K562 (cell line): ENCODE measurements at regions not wholly inside any gene's neighbourhood (a gene's known extent, or its start where the extent isn't known, plus 50 kb on each side); places are given as distances from the start of the nearest gene placed in this dataset.

Source experiments
- ATAC-seq: fragments of 200-7000 bp; cut with Tn5 transposase; 3 replicates; pipeline ENCODE4 v1.9.1; 2020; ENCODE audit warnings: moderate library complexity
- BruUV-seq: library from RNA; stranded (reverse); fragments of 400-500 nt; replicated peaks from 2 replicates; lab custom pipeline; 2021; lab: Mats Ljungman, UMichigan
- CTCF ChIA-PET: fragments of 300-600 bp; formaldehyde crosslinking; extraction: SDS; loops from one replicate; lab custom pipeline; 2021; ENCODE audit warnings: low intra/inter-chr PET ratio; lab: Yijun Ruan, JAX
- POLR2A ChIA-PET: fragments of 300-600, 350-650 bp; sonication (Branson Sonifier 250); formaldehyde crosslinking; extraction: SDS; loops from one replicate; lab custom pipeline; 2021; ENCODE audit warnings: antibody characterized with exemption, inconsistent platforms; lab: Yijun Ruan, JAX
- DNase-seq, 4 experiments: peaks; one replicate each; pipeline versions ENCODE4 v3.0.0 to v3.0.0-alpha.2; 2011 to 2018; ENCODE audit warnings: low spot score in 3 of 4, mixed read lengths in 3 of 4; ENCODE audit errors: extremely low read depth in 1 of 4
- FAIRE-seq: peaks from 2 replicates; lab custom pipeline; 2011; peaks lifted over from hg19 to GRCh38; lab: Jason Lieb, UNC
- H2AFZ ChIP-seq: 2 replicates; pipeline ENCODE4 v1.6.0; 2011; ENCODE audit warnings: low read depth, low read length, control low read depth, inconsistent platforms
- H3K27ac ChIP-seq: fragments of 200-600 bp; 3 replicates; pipeline ENCODE4 v1.8.0; 2011; ENCODE audit warnings: low read depth, mild to moderate bottlenecking, control low read depth, inconsistent platforms, low read length, moderate library complexity, mixed read lengths; ENCODE audit errors: extremely low read depth
- H3K27me3 ChIP-seq, 2 experiments: fragments of 300-600 bp in 1 of 2; 2 replicates in 1 of 2; 3 replicates in 1 of 2; pipeline versions ENCODE4 v1.6.0 to v1.8.0; 2011; ENCODE audit warnings: inconsistent platforms in 2 of 2, low read length in 2 of 2, mild to moderate bottlenecking in 1 of 2, mixed read lengths in 1 of 2, moderate library complexity in 1 of 2; ENCODE audit not compliant: control insufficient read depth in 2 of 2, insufficient read depth in 2 of 2
- H3K36me3 ChIP-seq: fragments of 300-600 bp; 3 replicates; pipeline ENCODE4 v1.8.0; 2011; ENCODE audit warnings: mild to moderate bottlenecking, low read length, inconsistent platforms; ENCODE audit not compliant: control insufficient read depth, insufficient read depth
- H3K4me1 ChIP-seq, 2 experiments: fragments of 200-600 bp in 1 of 2; replicated peaks in 1 of 2; 2 replicates in 1 of 2; 3 replicates in 1 of 2; pipeline versions ENCODE4 v1.5.1 to v1.8.0; 2011; ENCODE audit warnings: inconsistent platforms in 2 of 2, low read length in 2 of 2, mild to moderate bottlenecking in 1 of 2, mixed read lengths in 1 of 2, moderate library complexity in 1 of 2; ENCODE audit not compliant: control insufficient read depth in 2 of 2, insufficient read depth in 2 of 2
- H3K4me2 ChIP-seq: 2 replicates; pipeline ENCODE4 v1.6.1; 2011; ENCODE audit warnings: low read length, control low read depth, inconsistent platforms, mixed read lengths; ENCODE audit not compliant: insufficient read depth
- H3K4me3 ChIP-seq: fragments of 200-600 bp; sonication (generic), shearing (Covaris generic); 2 replicates; pipeline ENCODE4 v1.5.1; 2016; ENCODE audit warnings: control low read depth, inconsistent platforms
- H3K79me2 ChIP-seq: fragments of 200-600 bp; 3 replicates; pipeline ENCODE4 v1.8.0; 2011; ENCODE audit warnings: low read length, inconsistent platforms; ENCODE audit not compliant: control insufficient read depth, insufficient read depth
- H3K9ac ChIP-seq, 2 experiments: 2 replicates each; pipeline versions ENCODE4 v1.6.0 to v1.6.1; 2011; ENCODE audit warnings: low read depth in 2 of 2, low read length in 2 of 2, control low read depth in 1 of 2, inconsistent platforms in 1 of 2, mild to moderate bottlenecking in 1 of 2, mixed read lengths in 1 of 2; ENCODE audit not compliant: insufficient read depth in 1 of 2
- H3K9me1 ChIP-seq: one replicate; pipeline ENCODE4 v1.6.0; 2011; ENCODE audit warnings: inconsistent platforms, mild to moderate bottlenecking, low read length, moderate library complexity; ENCODE audit not compliant: control insufficient read depth, insufficient read depth
- H3K9me3 ChIP-seq: replicated peaks from 2 replicates; pipeline ENCODE4 v1.5.1; 2011; ENCODE audit warnings: low read depth, low read length, inconsistent platforms; ENCODE audit not compliant: control insufficient read depth, insufficient read depth
- H4K20me1 ChIP-seq: replicated peaks from 2 replicates; pipeline ENCODE4 v1.6.1; 2011; ENCODE audit warnings: low read length, inconsistent platforms, mixed read lengths; ENCODE audit not compliant: control insufficient read depth, insufficient read depth
- ATF7 ChIP-seq: fragments of 450-650 bp; IDR thresholded peaks from 2 replicates; pipeline ENCODE4 v1.7.1; 2014; ENCODE audit warnings: mild to moderate bottlenecking, moderate library complexity
- ELF2 ChIP-seq: fragments of 250-450 bp; sonication (Bioruptor Pico); IDR thresholded peaks from 2 replicates; pipeline ENCODE4 v1.5.0; 2021; ENCODE audit warnings: mild to moderate bottlenecking
- FOXK2 ChIP-seq, 2 experiments: fragments of 450-650 bp; IDR thresholded peaks in 1 of 2; conservative IDR thresholded peaks in 1 of 2; 2 replicates each; pipeline ENCODE4 v1.6.1; 2016; ENCODE audit warnings: low read depth in 2 of 2, mild to moderate bottlenecking in 1 of 2
- MCM3 ChIP-seq: fragments of 450-650 bp; IDR thresholded peaks from 2 replicates; pipeline ENCODE4 v1.6.1; 2016
- NCOA1 ChIP-seq: fragments of 450-650 bp; IDR thresholded peaks from 2 replicates; pipeline ENCODE4 v1.6.1; 2016; ENCODE audit warnings: low read depth
- PKNOX1 ChIP-seq: fragments of 450-650 bp; IDR thresholded peaks from 2 replicates; pipeline ENCODE4 v1.6.1; 2016
- POLR2A ChIP-seq: fragments of 450-650 bp; conservative IDR thresholded peaks from 2 replicates; pipeline ENCODE4 v1.6.1; 2016
- XRCC4 ChIP-seq: IDR thresholded peaks from one replicate; pipeline ENCODE4 v1.6.1; 2011; ENCODE audit not compliant: insufficient read depth, insufficient read length; ENCODE audit errors: extremely low read depth
- ZNF707 ChIP-seq: fragments of 250-450 bp; sonication (Bioruptor Pico); conservative IDR thresholded peaks from 2 replicates; pipeline ENCODE4 v1.8.0; 2022; ENCODE audit warnings: inconsistent platforms, mild to moderate bottlenecking, moderate library complexity
- in situ Hi-C: fragments of 300-500 bp; cut with MboI; formaldehyde crosslinking; loops from 4 replicates; pipeline ENCODE4 v1.15.0; 2018; ENCODE audit warnings: inconsistent platforms, mixed read lengths
- intact Hi-C: fragments of 100-400 bp; cut with micrococcal nuclease; formaldehyde crosslinking; loops from 2 replicates; pipeline ENCODE4 v1.14.2; 2022
- TF ChIP-seq, protein P1 (sequence below): sonication (generic); formaldehyde crosslinking; IDR thresholded peaks from 2 replicates; pipeline ENCODE4 v1.8.1; 2023; ENCODE audit warnings: mild to moderate bottlenecking, missing genetic modification reagents
- TF ChIP-seq, protein P2 (sequence below): fragments of 450-650 bp; IDR thresholded peaks from 2 replicates; pipeline ENCODE4 v1.6.1; 2017; ENCODE audit warnings: mild to moderate bottlenecking, moderate library complexity

DNA sequence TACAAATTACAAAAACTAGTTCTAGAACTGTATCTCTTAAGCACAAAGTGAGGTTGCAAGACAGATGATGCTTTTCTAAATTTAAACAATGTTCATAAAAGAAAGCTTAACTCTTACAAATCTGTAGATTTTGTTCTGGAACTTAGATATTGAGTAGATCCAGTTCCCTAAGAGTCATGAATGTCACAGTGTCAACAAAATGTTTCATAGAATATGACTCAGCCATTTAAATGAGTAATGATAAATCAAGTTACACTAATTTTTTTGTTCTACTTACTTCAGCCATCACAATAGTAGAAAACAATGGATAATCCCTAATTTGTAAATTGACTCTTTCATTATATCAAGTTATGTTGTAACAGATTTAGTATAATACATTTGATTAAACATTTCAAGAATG lies 239.7 kb downstream of the MEF2C start:
- Histone ChIP-seq H4K20me1 (no peaks in the 10 kb centered on the region), H3K79me2 (no peaks in the 10 kb centered on the region), H3K36me3 (no peaks in the 10 kb centered on the region), H2AFZ (no peak overlapping the region), H3K9ac (no peak overlapping the region), H3K27me3 (no peaks in the 10 kb centered on the region), H3K4me2 (no peak overlapping the region), H3K27ac (no peak overlapping the region), H3K9me3 (no peaks in the 10 kb centered on the region), H3K4me3 (no peak overlapping the region), H3K9me1 (no peaks in the 10 kb centered on the region), H3K4me1 (no peaks in the 10 kb centered on the region)
- DNase-seq (no peak), ATAC-seq (no peak), FAIRE-seq (no peak)
- TF ChIP-seq MCM3 (no peak), PKNOX1 (no peak), NCOA1 (no peak), ELF2 (no peak), FOXK2 (conservative IDR thresholded peaks at IDR 0.05 in 1 of 2, IDR thresholded peaks at IDR 0.05 in 1 of 2; ENCODE audit: low read depth in 2 of 2) (no peak), XRCC4 (no peak), ZNF707 (CRISPR knock-in tag) (no peak), POLR2A (no peak), ATF7 (no peak)
- TF ChIP-seq, protein P1, sequence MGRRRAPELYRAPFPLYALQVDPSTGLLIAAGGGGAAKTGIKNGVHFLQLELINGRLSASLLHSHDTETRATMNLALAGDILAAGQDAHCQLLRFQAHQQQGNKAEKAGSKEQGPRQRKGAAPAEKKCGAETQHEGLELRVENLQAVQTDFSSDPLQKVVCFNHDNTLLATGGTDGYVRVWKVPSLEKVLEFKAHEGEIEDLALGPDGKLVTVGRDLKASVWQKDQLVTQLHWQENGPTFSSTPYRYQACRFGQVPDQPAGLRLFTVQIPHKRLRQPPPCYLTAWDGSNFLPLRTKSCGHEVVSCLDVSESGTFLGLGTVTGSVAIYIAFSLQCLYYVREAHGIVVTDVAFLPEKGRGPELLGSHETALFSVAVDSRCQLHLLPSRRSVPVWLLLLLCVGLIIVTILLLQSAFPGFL (CRISPR knock-in tag): no peak
- TF ChIP-seq, protein P2, sequence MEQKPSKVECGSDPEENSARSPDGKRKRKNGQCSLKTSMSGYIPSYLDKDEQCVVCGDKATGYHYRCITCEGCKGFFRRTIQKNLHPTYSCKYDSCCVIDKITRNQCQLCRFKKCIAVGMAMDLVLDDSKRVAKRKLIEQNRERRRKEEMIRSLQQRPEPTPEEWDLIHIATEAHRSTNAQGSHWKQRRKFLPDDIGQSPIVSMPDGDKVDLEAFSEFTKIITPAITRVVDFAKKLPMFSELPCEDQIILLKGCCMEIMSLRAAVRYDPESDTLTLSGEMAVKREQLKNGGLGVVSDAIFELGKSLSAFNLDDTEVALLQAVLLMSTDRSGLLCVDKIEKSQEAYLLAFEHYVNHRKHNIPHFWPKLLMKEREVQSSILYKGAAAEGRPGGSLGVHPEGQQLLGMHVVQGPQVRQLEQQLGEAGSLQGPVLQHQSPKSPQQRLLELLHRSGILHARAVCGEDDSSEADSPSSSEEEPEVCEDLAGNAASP: no peak
- no TSS peak for BruUV-seq
- ChIA-PET CTCF (no interaction called here), POLR2A (no interaction called here)
- in situ Hi-C loops: no loop called here
- intact Hi-C loops: no loop called here
